ENCODE measurements at regions not wholly inside any gene's neighbourhood (a gene's known extent, or its start where the extent isn't known, plus 50 kb on each side); places are given as distances from the start of the nearest gene placed in this dataset.

- Histone ChIP-seq H3K4me3 (ENCODE audit: insufficient read depth, low read length) (no peak overlapping the region), H3K27ac (ENCODE audit: low read depth, low read length) (peak overlapping the region; percentile 96), H3K79me2 (ENCODE audit: insufficient read depth, low read length) (no peaks in the 10 kb centered on the region), H3K4me1 (ENCODE audit: insufficient read depth, low read length) (peaks cover 54% of the 10 kb centered on the region), H3K4me2 (ENCODE audit: insufficient read depth, low read length) (peak overlapping the region; percentile 19), H3K36me3 (ENCODE audit: insufficient read depth, low read length) (no peaks in the 10 kb centered on the region), H3K9me3 (ENCODE audit: low read depth, low read length) (no peaks in the 10 kb centered on the region), H4K20me1 (ENCODE audit: insufficient read depth, low read length) (no peaks in the 10 kb centered on the region), H2AFZ (ENCODE audit: low read length) (peak overlapping the region; percentile 9), H3K27me3 (ENCODE audit: insufficient read depth, low read length) (no peaks in the 10 kb centered on the region)
- TF ChIP-seq, protein P1, sequence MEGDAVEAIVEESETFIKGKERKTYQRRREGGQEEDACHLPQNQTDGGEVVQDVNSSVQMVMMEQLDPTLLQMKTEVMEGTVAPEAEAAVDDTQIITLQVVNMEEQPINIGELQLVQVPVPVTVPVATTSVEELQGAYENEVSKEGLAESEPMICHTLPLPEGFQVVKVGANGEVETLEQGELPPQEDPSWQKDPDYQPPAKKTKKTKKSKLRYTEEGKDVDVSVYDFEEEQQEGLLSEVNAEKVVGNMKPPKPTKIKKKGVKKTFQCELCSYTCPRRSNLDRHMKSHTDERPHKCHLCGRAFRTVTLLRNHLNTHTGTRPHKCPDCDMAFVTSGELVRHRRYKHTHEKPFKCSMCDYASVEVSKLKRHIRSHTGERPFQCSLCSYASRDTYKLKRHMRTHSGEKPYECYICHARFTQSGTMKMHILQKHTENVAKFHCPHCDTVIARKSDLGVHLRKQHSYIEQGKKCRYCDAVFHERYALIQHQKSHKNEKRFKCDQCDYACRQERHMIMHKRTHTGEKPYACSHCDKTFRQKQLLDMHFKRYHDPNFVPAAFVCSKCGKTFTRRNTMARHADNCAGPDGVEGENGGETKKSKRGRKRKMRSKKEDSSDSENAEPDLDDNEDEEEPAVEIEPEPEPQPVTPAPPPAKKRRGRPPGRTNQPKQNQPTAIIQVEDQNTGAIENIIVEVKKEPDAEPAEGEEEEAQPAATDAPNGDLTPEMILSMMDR (IDR thresholded peaks at IDR 0.05; ENCODE audit: extremely low read depth, low read depth, low read length), result no peak
- peak; percentile 27 for DNase-seq (ENCODE audit: insufficient read length, low spot score, missing footprints)
Measured at GRCh38 chr1:221994939-221995338, 253.1 kb upstream of the DUSP10 start.

DNA sequence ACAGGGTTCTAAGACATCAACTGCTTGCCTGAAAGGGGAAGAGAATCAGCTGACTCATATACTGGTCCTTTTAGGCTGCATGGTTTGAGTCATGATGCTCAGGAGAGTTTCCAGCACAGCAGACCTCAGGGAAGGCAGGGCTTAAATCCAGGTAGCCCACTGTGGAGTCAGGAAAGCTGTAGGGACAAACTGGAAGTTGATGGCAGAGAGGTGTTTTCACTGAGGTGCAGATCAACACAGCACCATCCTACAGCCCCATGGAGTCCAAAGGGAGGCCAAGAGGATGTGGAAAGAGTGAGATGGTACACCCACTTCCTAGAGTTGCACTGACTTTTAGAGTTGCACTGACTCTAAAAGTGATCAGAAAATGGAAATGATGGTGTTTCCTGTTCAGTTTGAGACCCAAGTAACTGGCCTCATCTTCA is 252.4 kb upstream of the DUSP10 start:
- DNase-seq (ENCODE audit: insufficient read length, low spot score, missing footprints), result peak; percentile 67
- Histone ChIP-seq H2AFZ (ENCODE audit: low read length) (peak overlapping the region; percentile 21), H3K4me1 (ENCODE audit: insufficient read depth, low read length) (peaks cover 61% of the 10 kb centered on the region)

DNA sequence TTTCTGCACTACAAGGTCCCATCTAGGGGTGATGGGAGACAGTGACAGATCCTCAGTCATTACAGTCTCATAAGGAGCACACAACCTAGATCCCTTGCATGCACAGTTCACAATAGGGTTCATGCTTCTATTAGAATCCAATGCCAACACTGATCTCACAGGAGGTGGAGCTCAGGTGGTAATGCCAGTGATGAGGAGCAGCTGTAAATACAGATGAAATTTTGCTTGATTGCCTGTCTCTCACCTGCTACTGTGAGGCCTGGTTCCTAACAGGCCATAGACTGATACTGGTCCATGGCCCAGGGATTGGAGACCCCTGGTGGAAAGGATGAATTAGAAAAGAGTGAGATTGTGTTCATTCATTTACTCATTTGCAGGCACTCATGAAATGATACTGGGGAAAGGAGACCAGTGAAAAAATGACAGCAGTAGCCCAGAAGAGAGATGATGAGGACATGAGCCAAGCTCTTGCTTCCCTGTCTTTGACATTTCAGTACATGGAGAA is 251.6 kb upstream of the DUSP10 start:
- Histone ChIP-seq H3K4me1 (ENCODE audit: insufficient read depth, low read length) (peaks cover 60% of the 10 kb centered on the region), H3K79me2 (ENCODE audit: insufficient read depth, low read length) (no peaks in the 10 kb centered on the region), H3K27me3 (ENCODE audit: insufficient read depth, low read length) (no peaks in the 10 kb centered on the region), H3K4me3 (ENCODE audit: insufficient read depth, low read length) (no peak overlapping the region), H2AFZ (ENCODE audit: low read length) (no peak overlapping the region), H3K36me3 (ENCODE audit: insufficient read depth, low read length) (no peaks in the 10 kb centered on the region), H4K20me1 (ENCODE audit: insufficient read depth, low read length) (no peaks in the 10 kb centered on the region), H3K27ac (ENCODE audit: low read depth, low read length) (peak overlapping the region; percentile 96), H3K9me3 (ENCODE audit: low read depth, low read length) (no peaks in the 10 kb centered on the region), H3K4me2 (ENCODE audit: insufficient read depth, low read length) (no peak overlapping the region)
- DNase-seq (ENCODE audit: insufficient read length, low spot score, missing footprints), result no peak
- TF ChIP-seq, protein P1 (IDR thresholded peaks at IDR 0.05; ENCODE audit: extremely low read depth, low read depth, low read length), result no peak

More for the DNA sequence above, 252.4 kb upstream of the DUSP10 start:
- H3K27me3 ChIP-seq (ENCODE audit: insufficient read depth, low read length), result no peaks in the 10 kb centered on the region
- TF ChIP-seq, protein P1 (IDR thresholded peaks at IDR 0.05; ENCODE audit: extremely low read depth, low read depth, low read length), result no peak
- H3K9me3 ChIP-seq (ENCODE audit: low read depth, low read length), result no peaks in the 10 kb centered on the region
- H3K4me3 ChIP-seq (ENCODE audit: insufficient read depth, low read length), result no peak overlapping the region
- H4K20me1 ChIP-seq (ENCODE audit: insufficient read depth, low read length), result no peaks in the 10 kb centered on the region
- peak overlapping the region; percentile 96 for H3K27ac ChIP-seq (ENCODE audit: low read depth, low read length)
- H3K4me2 ChIP-seq (ENCODE audit: insufficient read depth, low read length), result peak overlapping the region; percentile 19
- H3K79me2 ChIP-seq (ENCODE audit: insufficient read depth, low read length), result no peaks in the 10 kb centered on the region
- H3K36me3 ChIP-seq (ENCODE audit: insufficient read depth, low read length), result no peaks in the 10 kb centered on the region

- peaks cover 64% of the 10 kb centered on the region for H3K4me1 ChIP-seq (ENCODE audit: insufficient read depth, low read length)
- H3K27ac ChIP-seq (ENCODE audit: low read depth, low read length), result no peak overlapping the region
- no peaks in the 10 kb centered on the region for H3K79me2 ChIP-seq (ENCODE audit: insufficient read depth, low read length)
- no peaks in the 10 kb centered on the region for H3K27me3 ChIP-seq (ENCODE audit: insufficient read depth, low read length)
- H3K36me3 ChIP-seq (ENCODE audit: insufficient read depth, low read length), result no peaks in the 10 kb centered on the region
- no peaks in the 10 kb centered on the region for H3K9me3 ChIP-seq (ENCODE audit: low read depth, low read length)
- H3K4me3 ChIP-seq (ENCODE audit: insufficient read depth, low read length), result no peak overlapping the region
- H4K20me1 ChIP-seq (ENCODE audit: insufficient read depth, low read length), result no peaks in the 10 kb centered on the region
- no peak for DNase-seq (ENCODE audit: insufficient read length, low spot score, missing footprints)
- TF ChIP-seq, protein P1 (IDR thresholded peaks at IDR 0.05; ENCODE audit: extremely low read depth, low read depth, low read length), result no peak
- no peak overlapping the region for H3K4me2 ChIP-seq (ENCODE audit: insufficient read depth, low read length)
- no peak overlapping the region for H2AFZ ChIP-seq (ENCODE audit: low read length)
Measured at GRCh38 chr1:221992427-221992826, 250.5 kb upstream of the DUSP10 start.
